Ramos (cell line): ENCODE measurements at regions not wholly inside any gene's neighbourhood (a gene's known extent, or its start where the extent isn't known, plus 50 kb on each side); places are given as distances from the start of the nearest gene placed in this dataset.

ENCODE experiments used
- in situ Hi-C: fragments of 300-500 bp; cut with MboI; formaldehyde crosslinking; loops from one replicate; pipeline ENCODE4 v1.14.3; 2022; ENCODE audit warnings: low sequenced_read_pairs; ENCODE audit not compliant: unreplicated experiment

DNA sequence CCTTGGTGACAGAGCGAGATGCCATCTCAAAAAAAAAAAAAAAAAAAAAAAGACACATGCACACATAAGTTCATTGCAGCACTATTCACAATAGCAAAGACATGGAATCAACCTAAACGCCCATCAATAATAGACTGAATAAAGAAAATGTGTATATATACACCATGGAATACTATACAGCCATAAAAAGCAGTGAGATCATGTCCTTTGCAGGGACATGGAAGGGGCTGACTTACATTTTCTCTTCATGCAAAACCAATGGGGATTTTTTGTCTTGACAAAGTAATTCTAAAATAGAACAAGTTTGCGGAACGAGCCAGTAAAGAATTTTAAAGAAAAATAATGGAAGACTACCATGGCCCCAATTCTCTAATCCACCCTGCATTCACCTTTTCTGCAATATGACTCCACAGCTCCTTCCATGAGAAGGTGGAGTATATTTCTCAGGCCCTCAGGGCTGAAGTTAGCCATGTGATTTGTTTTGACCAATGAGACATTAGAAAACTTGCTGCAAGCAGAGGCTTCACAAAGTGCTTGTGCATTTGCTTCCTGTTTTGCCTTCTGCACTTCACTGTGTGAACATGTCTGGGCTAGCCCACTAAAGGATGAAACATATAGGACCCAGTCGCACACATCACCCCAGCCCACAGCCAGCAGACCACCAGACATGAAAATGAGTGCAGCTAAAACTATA is 78.8 kb upstream of the NR5A2 start:
- in situ Hi-C loops: no loop called here

GRCh38 chr1:199951005-199951404 is 76.5 kb upstream of the NR5A2 start:
- in situ Hi-C loops: loop anchor here (10.0 to 25.0 kb wide), 3 partner anchors 186 to 536 kb away; no protein-coding TSS in a partner anchor

DNA sequence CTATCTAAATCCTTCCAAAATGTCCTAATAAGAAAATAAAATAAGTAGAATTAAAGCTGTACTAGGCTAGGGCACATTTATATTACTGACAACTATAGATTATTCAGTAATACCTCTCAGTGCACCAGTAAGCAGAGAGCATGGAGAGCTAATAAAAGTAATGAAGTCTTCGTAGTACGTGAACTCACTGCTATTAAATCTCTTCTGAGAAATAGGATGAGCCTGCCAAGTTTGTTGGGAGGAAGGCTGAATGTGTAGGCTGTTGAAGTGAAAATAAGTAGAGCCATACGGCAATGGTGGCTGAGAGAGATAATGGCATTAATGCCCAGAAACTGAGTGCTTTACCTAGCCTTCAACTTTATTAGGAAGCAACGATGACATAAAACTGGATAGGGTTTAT is 73.9 kb upstream of the NR5A2 start:
- in situ Hi-C loops: loop anchor here (10.0 to 25.0 kb wide), 3 partner anchors 184 to 534 kb away; no protein-coding TSS in a partner anchor

DNA sequence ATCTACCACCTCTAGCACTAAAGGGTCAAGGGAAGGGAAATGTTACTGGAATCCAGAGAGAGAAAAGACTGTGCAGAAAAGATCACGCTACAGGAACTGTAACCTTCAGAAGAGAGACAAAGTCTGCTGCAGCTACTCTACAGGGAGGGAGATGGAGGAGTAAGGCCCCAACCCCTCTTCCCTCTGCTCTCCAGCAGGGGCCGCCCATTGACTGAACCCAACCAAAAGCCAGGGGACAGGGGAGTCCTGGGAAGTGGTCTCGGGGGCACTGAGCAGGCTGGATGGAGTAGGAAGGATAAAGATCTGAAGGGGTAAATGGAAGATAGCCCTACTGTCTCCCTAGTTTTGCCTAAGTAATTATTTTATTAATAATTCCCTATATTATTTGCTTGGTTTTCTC is 72.8 kb upstream of the NR5A2 start:
- in situ Hi-C loops: loop anchor here (10.0 to 25.0 kb wide), 3 partner anchors 183 to 533 kb away; no protein-coding TSS in a partner anchor

DNA sequence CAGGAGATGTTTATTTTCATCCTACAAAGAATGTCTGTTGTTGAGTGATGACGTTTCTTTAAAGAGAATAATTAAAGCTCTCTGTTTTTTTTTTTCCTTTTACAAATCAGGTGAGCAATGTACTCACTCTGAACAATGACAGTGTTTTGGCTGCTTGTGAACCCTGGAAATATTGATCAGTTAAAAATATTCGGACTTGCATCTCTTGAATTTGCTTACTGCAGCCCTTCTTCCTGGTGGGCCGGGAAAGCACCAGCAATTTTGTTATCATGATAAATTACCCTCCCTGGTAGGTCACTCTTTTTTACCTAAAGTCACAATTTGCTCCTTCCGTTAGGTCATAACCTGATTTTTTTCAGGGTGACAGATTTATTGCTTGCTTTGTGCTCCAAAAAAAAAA is 72.3 kb upstream of the NR5A2 start:
- in situ Hi-C loops: loop anchor here (10.0 to 25.0 kb wide), 3 partner anchors 182 to 532 kb away; no protein-coding TSS in a partner anchor

- in situ Hi-C loops: loop anchor here (10.0 to 25.0 kb wide), 3 partner anchors 181 to 531 kb away; no protein-coding TSS in a partner anchor
These were observed 71.5 kb upstream of the NR5A2 start for GRCh38 chr1:199956005-199956404.

DNA sequence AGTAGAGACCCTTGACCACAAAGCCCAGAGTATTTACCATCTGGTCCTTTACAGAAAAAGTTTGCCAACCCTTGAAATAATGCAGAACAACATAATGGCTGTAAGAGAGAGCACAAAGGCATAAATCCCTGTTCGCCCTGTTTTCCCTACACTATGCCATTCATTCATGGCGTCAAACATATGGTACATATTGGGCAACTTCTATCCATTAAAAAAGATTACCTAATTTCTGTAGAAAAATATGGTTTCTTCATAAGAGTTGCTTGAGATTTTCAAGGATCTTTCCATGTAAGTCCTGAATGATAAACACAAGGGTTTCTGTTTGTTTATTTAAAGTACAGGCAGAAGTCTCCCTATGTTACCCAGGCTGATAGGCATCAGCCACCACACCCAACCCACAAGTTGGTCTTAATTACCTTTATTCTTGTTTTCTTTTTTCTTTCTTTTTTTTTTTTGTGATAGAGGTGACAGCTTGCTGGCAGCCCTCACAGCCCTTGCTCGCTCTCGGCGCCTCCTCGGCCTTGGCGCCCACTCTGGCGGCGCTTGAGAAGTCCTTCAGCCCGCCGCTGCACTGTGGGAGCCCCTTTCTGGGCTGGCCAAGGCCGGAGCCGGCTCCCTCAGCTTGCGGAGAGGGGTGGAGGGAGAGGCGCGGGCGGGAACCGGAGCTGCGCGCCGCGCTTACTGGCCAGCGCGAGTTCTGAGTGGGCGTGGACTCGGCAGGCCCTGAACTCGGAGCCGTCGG is 68.3 kb upstream of the NR5A2 start:
- in situ Hi-C loops: loop anchor here (10.0 to 25.0 kb wide), 3 partner anchors 178 to 528 kb away; no protein-coding TSS in a partner anchor

- in situ Hi-C loops: loop anchor here (10.0 to 25.0 kb wide), 3 partner anchors 178 to 528 kb away; no protein-coding TSS in a partner anchor
These were observed 67.8 kb upstream of the NR5A2 start for GRCh38 chr1:199959775-199960110.

GRCh38 chr1:199970125-199970524 is 57.4 kb upstream of the NR5A2 start:
- in situ Hi-C loops: loop anchor here (25.0 kb wide), 2 partner anchors 167 to 517 kb away; no protein-coding TSS in a partner anchor

DNA sequence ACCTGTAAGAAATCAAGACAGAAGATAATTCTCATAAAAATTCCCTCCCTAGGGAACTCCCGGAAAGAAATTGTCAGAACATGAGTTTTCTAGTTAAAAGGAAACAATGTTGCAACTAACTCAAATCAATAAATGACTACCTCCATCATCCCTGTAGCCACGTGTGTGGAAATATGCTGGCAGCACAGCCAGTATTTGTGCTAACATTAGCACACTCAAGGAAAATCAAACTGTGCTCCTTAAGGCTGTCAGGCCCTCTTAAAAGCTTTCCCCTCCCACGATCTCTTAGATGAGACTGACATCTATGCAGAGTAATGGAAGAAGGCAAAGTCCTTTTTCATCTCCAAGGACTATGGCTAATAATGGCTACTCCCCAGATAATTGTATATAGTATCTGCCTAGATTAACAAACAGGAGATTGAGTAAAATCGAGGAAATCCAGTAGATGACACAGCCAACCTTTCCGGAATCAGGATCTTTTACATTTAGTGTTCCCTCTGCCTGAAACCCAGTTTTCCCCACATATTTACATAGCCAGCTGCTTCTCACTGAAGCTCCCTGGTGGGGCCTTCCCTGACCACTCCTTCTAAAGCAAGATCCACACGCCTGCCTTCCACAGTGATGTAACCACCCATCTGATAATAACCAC is 50.9 kb upstream of the NR5A2 start:
- in situ Hi-C loops: no loop called here
